C4-2B (cell line): ENCODE measurements at regions not wholly inside any gene's neighbourhood (a gene's known extent, or its start where the extent isn't known, plus 50 kb on each side); places are given as distances from the start of the nearest gene placed in this dataset.

Source experiments
- H3K27ac ChIP-seq: fragments of 450-650 bp; 2 replicates; pipeline ENCODE4 v1.5.1; 2017
- ZFX ChIP-seq: fragments of 450-650 bp; IDR thresholded peaks from 2 replicates; pipeline ENCODE4 v1.6.1; 2017
- TF ChIP-seq, protein P1 (sequence below): fragments of 450-650 bp; conservative IDR thresholded peaks from 2 replicates; pipeline ENCODE4 v1.5.1; 2017; ENCODE audit warnings: mild to moderate bottlenecking

DNA sequence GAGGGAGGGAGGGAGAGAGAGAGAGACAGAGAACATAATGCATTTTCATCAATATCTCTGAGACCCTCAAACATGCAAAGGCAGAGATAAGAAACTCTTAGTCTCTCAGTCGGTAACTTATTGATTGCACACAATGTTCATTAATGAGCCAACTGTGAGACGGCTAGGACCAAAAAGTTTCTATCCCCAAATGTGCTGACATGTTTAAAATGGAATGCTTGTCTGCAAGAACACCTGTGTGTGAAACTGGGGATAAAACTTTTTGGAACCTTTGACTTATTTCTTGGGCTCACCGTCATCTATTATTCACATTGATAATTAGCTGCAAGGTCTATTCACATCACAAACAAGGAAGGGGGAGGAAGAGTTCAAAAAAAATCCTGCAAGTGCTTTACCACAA lies 477.9 kb downstream of the STIM2 start:
- no peak overlapping the region for H3K27ac ChIP-seq
- no peak for TF ChIP-seq ZFX
- TF ChIP-seq, protein P1, sequence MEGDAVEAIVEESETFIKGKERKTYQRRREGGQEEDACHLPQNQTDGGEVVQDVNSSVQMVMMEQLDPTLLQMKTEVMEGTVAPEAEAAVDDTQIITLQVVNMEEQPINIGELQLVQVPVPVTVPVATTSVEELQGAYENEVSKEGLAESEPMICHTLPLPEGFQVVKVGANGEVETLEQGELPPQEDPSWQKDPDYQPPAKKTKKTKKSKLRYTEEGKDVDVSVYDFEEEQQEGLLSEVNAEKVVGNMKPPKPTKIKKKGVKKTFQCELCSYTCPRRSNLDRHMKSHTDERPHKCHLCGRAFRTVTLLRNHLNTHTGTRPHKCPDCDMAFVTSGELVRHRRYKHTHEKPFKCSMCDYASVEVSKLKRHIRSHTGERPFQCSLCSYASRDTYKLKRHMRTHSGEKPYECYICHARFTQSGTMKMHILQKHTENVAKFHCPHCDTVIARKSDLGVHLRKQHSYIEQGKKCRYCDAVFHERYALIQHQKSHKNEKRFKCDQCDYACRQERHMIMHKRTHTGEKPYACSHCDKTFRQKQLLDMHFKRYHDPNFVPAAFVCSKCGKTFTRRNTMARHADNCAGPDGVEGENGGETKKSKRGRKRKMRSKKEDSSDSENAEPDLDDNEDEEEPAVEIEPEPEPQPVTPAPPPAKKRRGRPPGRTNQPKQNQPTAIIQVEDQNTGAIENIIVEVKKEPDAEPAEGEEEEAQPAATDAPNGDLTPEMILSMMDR, result no peak

- TF ChIP-seq, protein P1, result no peak
- no peak for TF ChIP-seq ZFX
- H3K27ac ChIP-seq, result no peak overlapping the region
Measured at GRCh38 chr4:27343411-27343810, 482.8 kb downstream of the STIM2 start.

DNA sequence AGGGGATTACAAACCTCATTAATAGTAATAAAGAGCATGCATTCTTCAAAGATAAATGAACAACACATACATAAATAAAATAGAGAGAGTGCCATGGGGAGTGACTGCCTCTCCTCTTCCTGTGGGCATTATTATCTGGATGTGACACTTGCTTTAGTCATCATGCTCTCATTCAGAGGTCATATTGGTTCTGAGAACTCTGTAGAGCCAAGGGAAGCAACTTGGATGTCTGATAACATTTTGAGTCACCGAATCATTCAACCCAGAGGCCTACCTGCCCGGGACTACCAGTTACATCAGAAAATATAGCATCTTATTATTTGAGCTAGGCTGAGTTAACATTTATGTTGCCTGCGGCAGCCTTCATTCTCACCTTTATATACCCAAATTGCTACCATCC lies 489.5 kb downstream of the STIM2 start:
- TF ChIP-seq, protein P1, result no peak
- TF ChIP-seq ZFX, result no peak
- H3K27ac ChIP-seq, result no peak overlapping the region

- TF ChIP-seq, protein P1, result peak; percentile 56
- no peak for TF ChIP-seq ZFX
- no peak overlapping the region for H3K27ac ChIP-seq
Measured at GRCh38 chr4:27357283-27357682, 496.6 kb downstream of the STIM2 start.

DNA sequence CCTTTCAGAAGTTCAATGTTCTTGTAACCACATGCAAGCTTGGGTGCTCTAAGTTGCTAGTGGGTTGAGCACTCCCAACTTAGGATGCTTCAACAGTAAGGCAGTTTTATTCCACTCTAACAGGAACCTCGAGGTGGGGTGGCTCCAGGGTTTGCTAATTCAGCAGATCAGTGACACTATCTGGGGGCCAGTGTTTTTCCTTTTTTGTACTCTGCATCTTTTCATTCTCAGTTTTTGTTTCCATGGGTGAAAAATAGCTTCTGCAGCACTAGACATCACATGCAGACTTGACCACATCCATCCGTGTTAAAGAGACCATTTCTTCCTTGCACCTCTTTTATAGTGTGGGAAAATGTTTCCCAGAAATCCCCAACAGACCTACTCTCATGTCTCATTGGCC lies 497.6 kb downstream of the STIM2 start:
- no peak for TF ChIP-seq ZFX
- TF ChIP-seq, protein P1, result no peak
- no peak overlapping the region for H3K27ac ChIP-seq

- TF ChIP-seq, protein P1, result no peak
- no peak for TF ChIP-seq ZFX
- no peak overlapping the region for H3K27ac ChIP-seq
Measured at GRCh38 chr4:27360131-27360530, 499.5 kb downstream of the STIM2 start.

- H3K27ac ChIP-seq, result no peak overlapping the region
- TF ChIP-seq, protein P1, result no peak
- no peak for TF ChIP-seq ZFX
Measured at GRCh38 chr4:27360790-27361267, 500.2 kb downstream of the STIM2 start.
